GM23248 (cell line): ENCODE measurements at regions not wholly inside any gene's neighbourhood (a gene's known extent, or its start where the extent isn't known, plus 50 kb on each side); places are given as distances from the start of the nearest gene placed in this dataset.
"Not testable (repeated sequence)": the region's sequence is repeated elsewhere in the genome, so short reads cannot be mapped to it uniquely, and the experiment has no call there.

Experiments
- DNase-seq: peaks from one replicate; pipeline ENCODE4 v3.0.0-alpha.2; 2015
- H2AFZ ChIP-seq: fragments of 200-600 bp; sonication (generic); 2 replicates; pipeline ENCODE4 v1.6.1; 2016; ENCODE audit warnings: antibody characterized with exemption
- H3F3A ChIP-seq: fragments of 200-600 bp; sonication (generic); 2 replicates; pipeline ENCODE4 v1.6.1; 2016; ENCODE audit warnings: mild to moderate bottlenecking, antibody characterized with exemption, mixed run types; ENCODE audit not compliant: insufficient read depth
- H3K27ac ChIP-seq: fragments of 200-600 bp; sonication (generic); 2 replicates; pipeline ENCODE4 v1.5.1; 2016; ENCODE audit warnings: mild to moderate bottlenecking
- H3K27me3 ChIP-seq: fragments of 200-600 bp; sonication (generic); replicated peaks from 2 replicates; pipeline ENCODE4 v1.6.1; 2016; ENCODE audit warnings: mild to moderate bottlenecking; ENCODE audit not compliant: insufficient read depth
- H3K36me3 ChIP-seq: fragments of 200-600 bp; sonication (generic); 2 replicates; pipeline ENCODE4 v1.6.1; 2016; ENCODE audit warnings: low read depth, mild to moderate bottlenecking
- H3K4me1 ChIP-seq: fragments of 200-600 bp; sonication (generic); 2 replicates; pipeline ENCODE4 v1.6.1; 2016; ENCODE audit warnings: mild to moderate bottlenecking; ENCODE audit not compliant: insufficient read depth
- H3K4me2 ChIP-seq: fragments of 200-600 bp; sonication (generic); one replicate; pipeline ENCODE4 v1.6.1; 2016; ENCODE audit warnings: mild to moderate bottlenecking; ENCODE audit not compliant: unreplicated experiment
- H3K4me3 ChIP-seq: fragments of 200-600 bp; sonication (generic); 2 replicates; pipeline ENCODE4 v1.5.1; 2016; ENCODE audit warnings: mild to moderate bottlenecking
- H3K79me2 ChIP-seq: fragments of 200-600 bp; sonication (generic); 2 replicates; pipeline ENCODE4 v1.6.1; 2016; ENCODE audit warnings: mild to moderate bottlenecking; ENCODE audit not compliant: insufficient read depth
- H3K9ac ChIP-seq: fragments of 200-600 bp; sonication (generic); 2 replicates; pipeline ENCODE4 v1.6.1; 2016; ENCODE audit warnings: mild to moderate bottlenecking
- H3K9me2 ChIP-seq: fragments of 200-600 bp; sonication (generic); 2 replicates; pipeline ENCODE4 v1.6.1; 2016; ENCODE audit warnings: mixed run types, mild to moderate bottlenecking, moderate library complexity; ENCODE audit not compliant: insufficient read depth
- H3K9me3 ChIP-seq: fragments of 200-600 bp; sonication (generic); one replicate; pipeline ENCODE4 v1.6.1; 2017; ENCODE audit warnings: low read depth
- H4K20me1 ChIP-seq: fragments of 200-600 bp; sonication (generic); 2 replicates; pipeline ENCODE4 v1.6.0; 2016; ENCODE audit not compliant: insufficient read depth
- EZH2 ChIP-seq: fragments of 200-600 bp; sonication (generic); IDR thresholded peaks from 2 replicates; pipeline ENCODE4 v1.6.1; 2018; ENCODE audit warnings: antibody characterized with exemption, mild to moderate bottlenecking; ENCODE audit not compliant: insufficient read depth, poor library complexity, severe bottlenecking
- EZH2phosphoT487 ChIP-seq: fragments of 200-600 bp; sonication (generic); IDR thresholded peaks from 2 replicates; pipeline ENCODE4 v1.6.1; 2018; ENCODE audit warnings: antibody characterized with exemption, moderate library complexity, mild to moderate bottlenecking, low read depth; ENCODE audit not compliant: insufficient read depth
- WGBS, 2 experiments: methylation state at CpG; one replicate each; pipeline ENCODE4 v1.1.6; 2015 to 2017; ENCODE audit warnings: low lambda C conversion rate in 2 of 2, low coverage in 1 of 2; ENCODE audit errors: missing lambda C conversion rate in 2 of 2; 5-methylcytosine and 5-hydroxymethylcytosine counted together
- in situ Hi-C: fragments of 300-500 bp; cut with MboI; formaldehyde crosslinking; loops from 2 replicates; pipeline ENCODE4 v1.15.0; 2020

DNA sequence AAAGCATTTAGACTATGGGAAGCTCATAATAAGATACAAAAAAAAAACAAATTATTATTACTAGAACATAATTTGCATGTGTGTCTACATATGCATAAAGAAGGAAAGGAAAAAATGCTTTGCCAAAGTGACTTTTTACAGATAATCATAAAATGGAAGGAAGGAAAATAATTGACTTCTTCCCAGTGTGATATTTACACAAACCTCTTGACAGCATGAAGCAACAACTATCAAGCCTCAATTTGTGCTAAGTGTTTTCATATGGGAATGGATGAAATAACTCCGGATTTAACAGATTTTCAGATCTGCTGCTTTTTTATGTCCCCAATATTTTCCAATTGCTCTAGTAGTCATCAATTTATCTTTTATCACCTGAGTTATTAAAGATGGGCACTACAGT, 275.9 kb upstream of the REG3G start:
- H3K27ac ChIP-seq, result no peak overlapping the region
- no peaks in the 10 kb centered on the region for H3K27me3 ChIP-seq
- H3F3A ChIP-seq, result no peaks in the 10 kb centered on the region
- H3K9me2 ChIP-seq, result no peaks in the 10 kb centered on the region
- no peaks in the 10 kb centered on the region for H4K20me1 ChIP-seq
- H2AFZ ChIP-seq, result no peak overlapping the region
- in situ Hi-C loops, result no loop called here
- 0 to 3% methylated on average over 1 of the region's 1 CpG for WGBS, 2 experiments
- no peaks in the 10 kb centered on the region for H3K4me1 ChIP-seq
- H3K4me3 ChIP-seq, result no peak overlapping the region
- TF ChIP-seq EZH2 (no peak), EZH2phosphoT487 (no peak)
- H3K4me2 ChIP-seq, result no peak overlapping the region
- no peak for DNase-seq
- H3K9me3 ChIP-seq, result no peaks in the 10 kb centered on the region
- H3K79me2 ChIP-seq, result no peaks in the 10 kb centered on the region
- no peak overlapping the region for H3K9ac ChIP-seq
- no peaks in the 10 kb centered on the region for H3K36me3 ChIP-seq

DNA sequence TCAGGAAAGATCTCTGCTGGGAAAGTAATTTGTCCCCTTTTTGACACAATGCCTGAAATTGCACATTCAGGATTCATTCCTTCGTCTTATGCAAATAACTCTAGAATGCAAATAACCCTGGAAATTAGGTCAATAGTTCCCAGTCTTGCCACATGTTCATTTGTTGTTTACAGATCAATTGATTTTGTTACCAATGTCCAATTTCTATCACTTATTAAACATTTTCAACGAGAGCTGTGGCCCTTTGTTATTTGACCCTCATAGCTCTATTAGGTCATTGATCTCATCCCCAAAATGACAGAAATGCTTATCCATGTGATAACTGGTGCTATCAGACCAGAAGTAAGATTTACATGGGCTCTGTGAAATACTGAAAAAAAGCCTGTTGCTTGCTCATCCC, 275.3 kb upstream of the REG3G start:
- DNase-seq, result no peak
- Histone ChIP-seq H3K27ac (no peak overlapping the region), H3K9me2 (no peaks in the 10 kb centered on the region), H4K20me1 (no peaks in the 10 kb centered on the region), H3K27me3 (no peaks in the 10 kb centered on the region), H3F3A (no peaks in the 10 kb centered on the region), H2AFZ (no peak overlapping the region), H3K4me2 (no peak overlapping the region), H3K36me3 (no peaks in the 10 kb centered on the region), H3K79me2 (no peaks in the 10 kb centered on the region), H3K9ac (no peak overlapping the region), H3K4me1 (no peaks in the 10 kb centered on the region), H3K4me3 (no peak overlapping the region), H3K9me3 (no peaks in the 10 kb centered on the region)
- in situ Hi-C loops, result no loop called here
- no peak for TF ChIP-seq EZH2phosphoT487
- TF ChIP-seq EZH2, result no peak
- WGBS, 2 experiments, result 8 to 14% methylated on average over 2 of the region's 2 CpGs

DNA sequence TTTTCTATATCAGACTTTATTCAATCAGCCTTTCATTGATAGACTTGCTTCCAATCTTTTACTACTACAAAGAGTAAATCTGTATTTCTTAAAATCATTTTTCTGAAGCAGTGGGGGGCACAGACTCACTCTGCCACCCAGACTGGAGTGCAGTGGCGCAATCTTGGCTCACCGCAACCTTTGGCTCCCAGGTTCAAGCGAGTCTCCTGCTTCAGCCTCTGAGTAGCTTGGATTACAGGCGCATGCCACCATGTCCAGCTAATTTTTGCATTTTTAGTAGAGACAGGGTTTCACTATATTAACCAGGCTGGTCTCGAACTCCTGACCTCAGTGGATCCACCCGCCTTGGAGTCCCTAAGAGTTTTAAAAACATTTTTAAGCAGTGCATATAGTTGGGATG, 270.6 kb upstream of the REG3G start:
- Histone ChIP-seq H3K79me2 (no peaks in the 10 kb centered on the region), H3K4me1 (no peaks in the 10 kb centered on the region), H2AFZ (no peak overlapping the region), H3F3A (no peaks in the 10 kb centered on the region), H3K36me3 (no peaks in the 10 kb centered on the region), H4K20me1 (no peaks in the 10 kb centered on the region), H3K27me3 (no peaks in the 10 kb centered on the region), H3K27ac (no peak overlapping the region), H3K4me2 (no peak overlapping the region), H3K9me2 (no peaks in the 10 kb centered on the region), H3K9ac (no peak overlapping the region), H3K9me3 (no peaks in the 10 kb centered on the region), H3K4me3 (no peak overlapping the region)
- TF ChIP-seq EZH2phosphoT487, result no peak
- TF ChIP-seq EZH2, result no peak
- 15 to 20% methylated on average over 6 of the region's 6 CpGs for WGBS, 2 experiments
- in situ Hi-C loops, result no loop called here
- no peak for DNase-seq

DNA sequence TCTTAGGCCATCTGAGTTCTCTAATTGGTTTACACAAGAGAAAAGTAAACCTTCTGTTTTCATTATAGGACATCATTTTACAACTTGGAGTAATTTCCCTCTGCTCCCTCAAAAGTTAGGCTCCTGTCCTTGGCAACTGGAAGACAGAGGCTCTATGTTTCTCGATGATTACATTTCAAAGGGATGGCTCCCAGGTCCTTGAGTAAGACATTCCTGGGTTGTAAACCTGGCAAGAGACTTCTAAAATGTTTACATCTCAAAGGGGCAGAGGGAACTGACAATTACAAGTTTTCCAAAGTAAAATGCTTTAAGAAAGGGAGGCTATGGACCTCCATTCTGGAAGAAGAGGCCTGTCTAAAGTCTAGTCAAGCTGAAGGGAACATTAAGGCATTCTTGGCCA, 268.3 kb upstream of the REG3G start:
- no peak overlapping the region for H3K4me2 ChIP-seq
- no peak overlapping the region for H3K27ac ChIP-seq
- H3K9ac ChIP-seq, result no peak overlapping the region
- no peak overlapping the region for H3K4me3 ChIP-seq
- in situ Hi-C loops, result no loop called here
- TF ChIP-seq EZH2phosphoT487 (no peak), EZH2 (no peak)
- no peaks in the 10 kb centered on the region for H3F3A ChIP-seq
- no peaks in the 10 kb centered on the region for H4K20me1 ChIP-seq
- no peak overlapping the region for H2AFZ ChIP-seq
- H3K79me2 ChIP-seq, result no peaks in the 10 kb centered on the region
- no peaks in the 10 kb centered on the region for H3K36me3 ChIP-seq
- no peaks in the 10 kb centered on the region for H3K4me1 ChIP-seq
- WGBS, 2 experiments, result 0% methylated on average over 1 of the region's 1 CpG
- no peaks in the 10 kb centered on the region for H3K27me3 ChIP-seq
- no peaks in the 10 kb centered on the region for H3K9me2 ChIP-seq
- H3K9me3 ChIP-seq, result no peaks in the 10 kb centered on the region
- no peak for DNase-seq

DNA sequence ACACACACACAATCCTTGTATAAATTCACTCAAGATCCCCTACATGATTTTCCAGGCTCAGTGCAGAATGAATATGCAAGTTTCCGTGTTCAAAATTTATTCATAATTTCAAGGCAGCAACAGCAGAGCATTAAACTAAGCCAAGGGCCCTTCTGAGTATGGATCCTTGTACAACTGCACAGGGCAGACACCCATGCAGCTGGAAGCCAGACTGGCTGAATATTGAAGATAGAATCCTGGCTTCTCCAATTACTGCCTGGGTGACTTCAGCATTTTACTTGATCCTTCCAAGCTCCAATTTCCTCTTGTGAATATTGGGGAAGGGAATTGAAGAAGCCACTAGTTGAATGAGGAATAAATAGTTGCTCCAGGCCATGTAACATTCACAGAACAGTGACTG, 267.9 kb upstream of the REG3G start:
- H2AFZ ChIP-seq, result no peak overlapping the region
- H3K36me3 ChIP-seq, result no peaks in the 10 kb centered on the region
- H3K4me3 ChIP-seq, result no peak overlapping the region
- no peak overlapping the region for H3K27ac ChIP-seq
- no peaks in the 10 kb centered on the region for H3F3A ChIP-seq
- no peaks in the 10 kb centered on the region for H3K9me3 ChIP-seq
- whole genome bisulfite sequencing, 2 experiments, result 6 to 26% methylated on average over 1 of the region's 1 CpG
- in situ Hi-C loops, result no loop called here
- no peaks in the 10 kb centered on the region for H3K4me1 ChIP-seq
- no peaks in the 10 kb centered on the region for H3K9me2 ChIP-seq
- no peaks in the 10 kb centered on the region for H3K79me2 ChIP-seq
- H3K27me3 ChIP-seq, result no peaks in the 10 kb centered on the region
- no peak overlapping the region for H3K9ac ChIP-seq
- no peaks in the 10 kb centered on the region for H4K20me1 ChIP-seq
- TF ChIP-seq EZH2phosphoT487 (no peak), EZH2 (no peak)
- no peak overlapping the region for H3K4me2 ChIP-seq
- no peak for DNase-seq

DNA sequence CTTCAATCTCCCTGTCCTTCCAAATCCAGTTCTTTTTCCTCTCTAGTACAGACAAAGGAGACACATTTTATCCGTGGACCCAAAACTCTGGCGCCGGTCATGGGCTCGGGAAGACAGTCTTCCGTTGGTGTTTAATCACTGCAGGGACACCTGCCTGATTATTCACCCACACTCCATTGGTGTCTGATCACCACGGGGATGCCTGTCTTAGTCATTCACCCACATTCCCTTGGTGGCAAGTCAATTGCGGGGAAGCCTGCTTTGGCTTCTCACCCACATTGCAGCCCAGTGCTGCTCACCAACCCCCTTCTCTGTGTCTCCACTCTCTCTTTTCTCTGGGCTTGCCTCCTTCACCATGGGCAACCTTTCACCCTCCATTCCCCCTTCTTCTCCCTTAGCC, 266.7 kb upstream of the REG3G start:
- DNase-seq, H3K27me3 ChIP-seq, H4K20me1 ChIP-seq, H3K79me2 ChIP-seq, in situ Hi-C loops, H3K4me3 ChIP-seq, H2AFZ ChIP-seq, H3K9me3 ChIP-seq, H3K9ac ChIP-seq, H3K27ac ChIP-seq, H3K36me3 ChIP-seq, H3F3A ChIP-seq, H3K9me2 ChIP-seq, H3K4me1 ChIP-seq, H3K4me2 ChIP-seq: not testable (repeated sequence)
- 44 to 49% methylated on average over 7 of the region's 7 CpGs for WGBS, 2 experiments
